Central memory CD4-positive, alpha-beta T cell (primary cell): ENCODE measurements at regions not wholly inside any gene's neighbourhood (a gene's known extent, or its start where the extent isn't known, plus 50 kb on each side); places are given as distances from the start of the nearest gene placed in this dataset.
A peak's percentile ranks its signal among the peaks of the same experiment; 100 is the strongest.

ENCODE experiments used
- DNase-seq: peaks from one replicate; pipeline ENCODE4 v3.0.0; 2022

- DNase-seq: no peak
Measured at GRCh38 chr9:89697553-89697952, 92.7 kb downstream of the GADD45G start.

DNA sequence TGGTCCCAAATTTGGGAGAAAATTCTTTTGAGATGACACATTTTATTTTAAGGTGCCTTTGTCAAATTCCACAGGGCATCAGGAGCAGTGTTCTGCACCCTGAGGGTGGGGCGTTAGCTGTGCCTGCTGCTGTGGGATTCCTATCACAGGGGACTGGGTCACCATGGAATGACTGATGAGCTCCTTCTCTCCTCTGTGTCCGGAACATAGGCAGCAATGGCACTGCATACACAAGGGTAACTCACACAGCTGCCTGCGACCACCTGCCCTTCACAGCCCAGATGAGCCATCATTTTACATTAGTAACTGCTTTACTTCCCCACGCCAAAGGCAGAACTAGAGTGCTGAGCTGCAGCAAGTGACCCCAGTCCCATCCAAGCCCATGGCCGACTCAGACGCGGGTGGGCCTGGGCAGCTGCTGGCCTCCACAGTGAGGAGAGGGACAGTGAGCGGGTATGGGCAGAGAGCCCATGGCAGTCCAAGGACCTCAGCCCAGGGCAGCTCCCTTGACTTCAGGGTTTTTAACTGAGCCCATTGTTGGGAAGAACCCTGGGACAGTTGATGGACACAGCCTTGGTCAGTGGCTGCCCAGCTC is 93.7 kb downstream of the GADD45G start:
- no peak for DNase-seq

GRCh38 chr9:89699646-89700045 is 94.8 kb downstream of the GADD45G start:
- DNase-seq: no peak

DNA sequence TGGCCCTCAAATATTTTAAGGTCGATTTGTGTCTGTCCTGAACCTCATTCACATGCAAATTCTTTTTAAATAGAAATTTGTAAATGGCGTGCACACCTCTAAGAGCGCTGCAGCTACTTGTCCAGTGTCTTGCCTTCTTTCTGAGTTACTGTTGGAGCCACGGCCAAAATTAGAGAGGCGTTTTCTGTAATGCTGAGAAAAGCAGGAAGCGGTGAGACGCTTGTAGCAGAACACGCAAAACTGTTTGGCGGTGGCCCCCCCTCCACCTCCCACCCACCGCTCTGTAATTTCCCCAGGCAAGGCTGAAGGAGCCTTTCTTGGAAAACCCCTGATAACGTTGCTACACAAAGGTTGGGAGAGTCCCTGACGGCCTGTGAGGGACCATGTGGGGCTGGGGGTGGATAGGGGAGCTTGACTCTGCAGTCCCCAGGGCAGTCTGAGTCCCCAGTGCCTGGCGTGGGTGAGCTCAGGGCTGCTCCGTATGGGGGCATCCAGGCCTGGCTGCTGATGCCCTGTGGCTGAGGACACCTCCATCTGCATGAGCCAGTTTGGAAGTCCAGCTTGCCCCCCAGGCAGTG is 96.5 kb downstream of the GADD45G start:
- peak; percentile 64 for DNase-seq

DNA sequence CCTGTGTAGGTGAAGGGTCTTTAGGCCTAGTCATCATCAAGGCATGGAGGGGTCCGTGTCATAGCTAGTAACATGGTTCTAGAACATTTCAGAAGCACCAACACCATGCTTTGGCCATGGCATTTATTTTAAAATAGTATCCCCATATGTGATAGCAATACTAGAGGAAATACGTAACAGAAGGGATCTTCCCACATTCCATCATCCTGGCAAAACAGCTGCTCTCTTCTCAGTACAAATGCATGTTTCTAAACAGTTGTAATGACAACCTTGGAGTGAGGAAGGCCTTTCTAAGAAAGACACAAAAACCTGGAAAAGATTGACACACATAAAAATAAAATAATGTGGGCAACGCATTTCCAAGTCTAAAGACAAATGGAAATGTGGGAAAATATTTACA is 97.6 kb downstream of the GADD45G start:
- no peak for DNase-seq

DNA sequence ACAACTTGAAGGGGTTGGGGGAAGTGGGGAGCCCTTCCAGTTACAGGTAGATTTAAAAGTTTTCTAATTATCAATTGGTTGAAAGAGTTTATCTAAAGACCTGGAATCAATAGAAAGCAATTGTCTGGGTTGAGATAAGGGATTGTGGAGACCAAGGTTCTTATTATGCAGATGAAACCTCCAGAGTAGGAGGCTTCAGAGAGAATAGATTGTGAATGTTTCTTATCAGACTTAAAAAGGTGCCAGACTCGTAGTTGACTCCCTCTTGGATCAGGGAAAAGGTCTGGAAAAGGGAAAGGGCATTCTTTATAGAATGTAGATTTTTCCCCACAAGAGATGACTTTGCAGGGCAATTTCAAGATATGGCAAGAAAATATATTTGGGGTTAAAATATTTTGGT is 100.8 kb downstream of the GADD45G start:
- DNase-seq: no peak

GRCh38 chr9:89706086-89706485 is 101.3 kb downstream of the GADD45G start:
- DNase-seq: no peak

DNA sequence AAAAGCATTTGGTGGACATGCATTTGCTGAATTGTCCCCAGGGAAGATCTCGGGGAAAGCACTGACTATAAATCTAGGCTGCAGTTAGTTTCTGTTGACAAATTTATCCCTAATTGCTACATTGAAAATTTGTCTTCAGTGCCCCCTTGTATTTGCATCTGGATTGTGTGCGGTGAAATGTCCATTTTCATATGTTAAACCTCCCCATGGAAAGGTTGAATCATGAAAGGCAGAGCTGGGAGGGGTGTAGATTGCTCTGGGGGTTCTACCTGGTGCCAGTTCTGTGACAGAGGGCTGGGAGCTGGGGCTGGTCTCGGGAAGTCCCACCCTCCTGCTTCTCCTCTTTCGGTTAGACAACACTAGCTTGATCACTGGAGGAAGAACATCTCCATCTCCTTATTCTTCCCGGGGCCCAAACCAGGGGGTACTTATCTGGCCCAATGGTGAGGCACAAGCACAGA is 101.9 kb downstream of the GADD45G start:
- no peak for DNase-seq

GRCh38 chr9:89710697-89711096 is 105.9 kb downstream of the GADD45G start:
- DNase-seq: no peak

DNA sequence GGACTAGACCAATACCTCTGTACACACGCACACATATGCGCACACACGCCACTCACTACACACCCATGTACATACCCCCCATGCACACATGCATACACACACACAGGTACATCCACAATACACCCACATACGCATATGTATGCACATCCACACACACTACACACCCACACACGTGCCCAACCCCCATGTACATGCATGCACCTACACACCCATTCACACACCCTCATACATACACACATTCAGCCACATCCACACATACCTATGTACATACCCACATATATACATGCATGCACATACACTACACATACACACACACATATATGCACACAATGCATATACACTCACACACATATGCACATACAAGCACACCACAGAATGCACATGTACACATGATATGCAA is 107.1 kb downstream of the GADD45G start:
- DNase-seq: no peak

DNA sequence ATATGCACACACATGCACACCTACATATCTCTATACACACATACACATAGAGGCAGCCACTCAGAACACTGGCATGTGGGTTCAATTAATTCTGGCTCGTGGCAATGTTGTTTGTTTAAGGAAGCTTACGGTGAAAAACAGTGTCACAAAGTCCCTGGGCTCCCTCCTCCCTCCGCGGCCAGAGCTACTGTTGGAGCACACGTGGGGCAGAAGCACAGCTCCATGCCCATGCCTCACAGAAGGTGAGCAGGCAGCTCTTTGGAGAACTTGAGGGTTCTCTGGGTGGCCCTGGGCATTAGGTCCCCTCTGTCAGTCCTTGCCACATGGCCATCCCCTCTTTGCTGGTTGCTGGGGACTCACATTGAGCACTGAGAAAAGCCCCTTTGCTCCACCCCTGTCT is 107.5 kb downstream of the GADD45G start:
- no peak for DNase-seq

DNA sequence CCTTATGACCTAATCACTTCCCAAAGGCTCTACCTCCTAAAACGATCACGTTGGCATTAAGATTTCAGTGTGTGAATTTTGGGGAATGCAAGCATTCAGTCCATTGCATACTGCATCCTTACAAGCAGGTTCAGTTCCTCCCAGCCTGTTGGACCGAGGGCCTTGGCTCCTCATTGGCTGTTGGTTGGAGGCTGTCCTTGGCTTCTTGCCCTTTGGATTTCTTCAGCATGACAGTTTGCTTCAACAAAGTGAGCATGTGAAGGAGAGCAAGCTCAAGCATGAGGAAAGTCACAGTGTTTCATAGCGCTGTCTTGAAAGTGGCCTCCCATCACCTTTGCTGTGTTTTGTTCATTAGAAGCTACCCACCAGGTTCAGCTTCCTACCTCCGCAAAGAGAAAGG is 109.5 kb downstream of the GADD45G start:
- DNase-seq: no peak

GRCh38 chr9:89715318-89715858 is 110.6 kb downstream of the GADD45G start:
- peak; percentile 12 for DNase-seq

GRCh38 chr9:89715881-89716280 is 111.1 kb downstream of the GADD45G start:
- DNase-seq: no peak

GRCh38 chr9:89716559-89716958 is 111.7 kb downstream of the GADD45G start:
- DNase-seq: no peak

- DNase-seq: no peak
Measured at GRCh38 chr9:89718176-89718575, 113.4 kb downstream of the GADD45G start.

DNA sequence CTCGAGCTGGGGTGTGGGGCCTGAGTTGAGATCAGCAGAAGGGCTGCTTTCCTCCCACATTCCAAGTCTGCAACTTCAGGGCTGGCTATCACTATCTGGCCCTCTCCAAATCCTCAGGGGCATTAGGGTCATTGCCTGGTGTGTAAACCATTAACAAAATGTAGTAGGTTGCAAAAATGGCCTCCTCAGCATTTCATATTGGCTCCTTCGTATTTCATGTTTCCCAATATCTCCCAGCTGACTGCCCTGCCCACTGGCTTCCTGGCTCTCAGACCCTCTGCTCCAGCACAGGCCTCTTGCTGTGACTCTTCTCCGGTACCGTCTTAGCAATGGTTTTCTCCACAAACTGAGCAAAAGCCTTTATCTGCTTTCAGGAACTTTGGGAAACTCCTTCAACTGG is 113.8 kb downstream of the GADD45G start:
- DNase-seq: no peak

- DNase-seq: no peak
Measured at GRCh38 chr9:89719202-89719601, 114.4 kb downstream of the GADD45G start.

- no peak for DNase-seq
Measured at GRCh38 chr9:89720696-89721175, 115.9 kb downstream of the GADD45G start.

- DNase-seq: no peak
Measured at GRCh38 chr9:89721176-89721700, 116.4 kb downstream of the GADD45G start.

DNA sequence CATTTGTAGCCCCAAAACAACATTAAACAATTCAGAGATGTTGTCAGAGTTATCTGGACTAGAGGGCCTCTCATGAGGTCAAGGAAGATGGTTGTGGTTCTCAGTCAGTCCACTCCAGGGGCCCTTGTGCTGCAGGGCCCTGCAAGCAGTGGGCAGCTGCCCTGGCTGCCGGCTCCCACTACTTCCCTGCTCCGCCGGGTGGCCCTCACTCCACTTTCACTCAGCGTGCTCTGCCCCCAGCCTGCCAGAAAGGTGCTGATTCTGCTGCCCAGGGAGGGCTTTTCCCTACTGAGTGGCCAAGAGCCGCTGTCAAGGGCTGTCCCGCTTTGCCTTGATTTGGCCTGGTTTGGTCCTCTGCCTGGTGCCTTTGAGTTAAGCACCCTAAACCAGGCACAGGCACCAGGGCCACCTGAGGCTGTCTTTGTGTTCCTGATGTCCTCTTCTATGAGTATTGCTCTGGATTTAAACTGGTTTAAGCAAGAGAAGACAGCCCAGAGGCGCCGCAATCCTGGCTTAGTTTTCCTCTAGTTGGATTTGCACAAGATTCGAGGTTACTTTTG is 117.2 kb downstream of the GADD45G start:
- DNase-seq: no peak

DNA sequence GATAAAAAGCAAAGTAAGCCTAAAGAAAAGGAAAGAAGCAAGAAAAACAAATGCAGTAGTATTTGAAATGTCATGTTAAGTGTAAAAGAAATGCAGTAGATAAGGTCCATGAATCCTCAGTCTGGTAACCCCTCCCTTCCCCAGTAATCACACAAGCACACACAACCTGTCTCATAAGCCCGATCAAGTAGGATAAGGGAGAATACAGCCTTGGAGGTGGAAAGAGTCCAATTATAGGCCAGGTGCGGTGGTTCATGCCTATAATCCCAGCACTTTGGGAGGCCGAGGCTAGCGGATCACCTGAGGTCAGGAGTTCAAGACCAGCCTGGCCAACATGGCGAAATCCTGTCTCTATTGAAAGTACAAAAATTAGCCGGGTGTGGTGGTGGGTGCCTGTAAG is 117.9 kb downstream of the GADD45G start:
- DNase-seq: no peak

GRCh38 chr9:89723469-89724100 is 118.8 kb downstream of the GADD45G start:
- DNase-seq: no peak

- DNase-seq: no peak
Measured at GRCh38 chr9:89724659-89725058, 119.8 kb downstream of the GADD45G start.
